Right cardiac atrium (tissue), 5 donors: ENCODE measurements at regions not wholly inside any gene's neighbourhood (a gene's known extent, or its start where the extent isn't known, plus 50 kb on each side); places are given as distances from the start of the nearest gene placed in this dataset.

Experiments used
- ATAC-seq, 2 donors: fragments of 200-7000 bp; cut with Tn5 transposase; one replicate each; pipeline versions ENCODE4 v1.8.0 to v1.9.1; 2020; ENCODE audit warnings: moderate library complexity in 2 of 2, mild to moderate bottlenecking in 1 of 2
- DNase-seq, 3 donors: peaks; one replicate each; pipeline ENCODE4 v3.0.0-alpha.2; 2020
- H3K27ac ChIP-seq: one replicate; pipeline ENCODE4 v1.5.1; 2013; ENCODE audit warnings: mild to moderate bottlenecking, low read length, control low read depth, moderate library complexity
- H3K27me3 ChIP-seq: one replicate; pipeline ENCODE4 v1.6.1; 2013; ENCODE audit not compliant: control insufficient read depth, insufficient read depth
- H3K4me1 ChIP-seq: one replicate; pipeline ENCODE4 v1.6.1; 2013; ENCODE audit warnings: low read length; ENCODE audit not compliant: control insufficient read depth, insufficient read depth
- H3K4me3 ChIP-seq: one replicate; pipeline ENCODE4 v1.5.1; 2013; ENCODE audit warnings: low read length, control low read depth
- H3K9me3 ChIP-seq: one replicate; pipeline ENCODE4 v1.6.1; 2013; ENCODE audit warnings: low read length; ENCODE audit not compliant: control insufficient read depth
- WGBS: extraction: QIAGEN DNeasy Blood & Tissue Kit; methylation state at CpG from one replicate; pipeline ENCODE4 v1.1.7; 2013; 5-methylcytosine and 5-hydroxymethylcytosine counted together
- intact Hi-C, 4 donors: fragments of 100-400 bp; cut with DNase I; formaldehyde crosslinking; loops; one replicate each; pipeline versions ENCODE4 v1.11.0 to v1.14.0; 2022 to 2023
- donor health status: healthy with polysubstance abuse.
- donor health status: DM: no; HTN: yes; CAD: no.
- donor health status: DM: no; HTN: no; CAD: no.
- donor health status: DM: no; HTN: yes; CAD: no; lungs with severe emphysema.
- donor health status: DM: yes; HTN: yes; CAD: no.

DNA sequence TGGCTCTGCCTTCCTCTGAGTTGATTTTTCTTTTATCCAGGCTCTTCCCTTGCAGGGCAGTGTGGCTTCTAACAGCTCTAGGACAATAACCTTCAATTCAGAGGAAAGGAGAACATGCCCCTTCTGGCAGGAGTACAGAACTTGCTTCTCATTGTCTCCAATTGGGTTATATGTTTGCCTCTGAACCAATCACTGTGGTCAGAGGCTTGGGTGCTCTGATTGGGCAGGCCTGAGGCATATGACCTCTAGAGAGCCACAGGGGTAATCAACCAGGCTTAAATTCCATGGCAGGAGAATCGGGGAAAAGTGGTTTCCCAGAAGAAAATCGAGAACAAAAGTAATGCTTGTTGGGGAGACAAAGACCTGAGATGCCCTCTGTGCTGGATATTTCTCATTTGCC lies 240.0 kb downstream of the REEP3 start:
- DNase-seq (no peak), ATAC-seq (no peak)
- Histone ChIP-seq H3K27ac (no peak overlapping the region), H3K4me3 (no peak overlapping the region), H3K9me3 (no peaks in the 10 kb centered on the region), H3K27me3 (no peaks in the 10 kb centered on the region), H3K4me1 (no peaks in the 10 kb centered on the region)
- intact Hi-C loops: no loop called here
- 90% methylated on average over 2 of the region's 2 CpGs for WGBS

GRCh38 chr10:63763744-63764143 lies 242.5 kb downstream of the REEP3 start:
- Histone ChIP-seq H3K4me1 (peaks cover 2% of the 10 kb centered on the region), H3K27ac (no peak overlapping the region), H3K9me3 (no peaks in the 10 kb centered on the region), H3K4me3 (no peak overlapping the region), H3K27me3 (no peaks in the 10 kb centered on the region)
- WGBS: 90% methylated on average over 2 of the region's 2 CpGs
- ATAC-seq (no peak), DNase-seq (no peak)
- intact Hi-C loops: no loop called here

DNA sequence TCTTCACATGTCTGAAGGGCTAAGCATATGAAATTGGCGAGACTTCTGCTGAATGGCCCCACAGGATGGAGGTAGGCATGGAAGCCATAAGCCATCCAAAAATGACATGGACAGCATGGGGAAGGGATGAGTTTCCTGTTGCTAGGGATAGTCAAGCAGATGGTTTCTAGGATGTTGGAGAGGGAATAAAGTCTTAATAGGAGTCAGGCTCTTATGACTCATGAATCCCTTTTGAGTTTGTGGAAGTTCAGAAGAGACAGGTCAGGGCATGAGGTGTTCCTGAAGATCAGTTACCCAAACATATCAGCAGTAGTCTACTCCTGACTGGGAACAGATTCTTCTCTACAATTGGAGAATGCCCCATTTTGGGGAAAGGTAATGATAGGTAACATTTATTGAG lies 243.9 kb downstream of the REEP3 start:
- H3K4me1 ChIP-seq: peaks cover 2% of the 10 kb centered on the region
- H3K9me3 ChIP-seq: no peaks in the 10 kb centered on the region
- DNase-seq: no peak
- ATAC-seq: no peak
- 94% methylated on average over 1 of the region's 1 CpG for WGBS
- no peaks in the 10 kb centered on the region for H3K27me3 ChIP-seq
- H3K27ac ChIP-seq: no peak overlapping the region
- intact Hi-C loops: no loop called here
- no peak overlapping the region for H3K4me3 ChIP-seq

DNA sequence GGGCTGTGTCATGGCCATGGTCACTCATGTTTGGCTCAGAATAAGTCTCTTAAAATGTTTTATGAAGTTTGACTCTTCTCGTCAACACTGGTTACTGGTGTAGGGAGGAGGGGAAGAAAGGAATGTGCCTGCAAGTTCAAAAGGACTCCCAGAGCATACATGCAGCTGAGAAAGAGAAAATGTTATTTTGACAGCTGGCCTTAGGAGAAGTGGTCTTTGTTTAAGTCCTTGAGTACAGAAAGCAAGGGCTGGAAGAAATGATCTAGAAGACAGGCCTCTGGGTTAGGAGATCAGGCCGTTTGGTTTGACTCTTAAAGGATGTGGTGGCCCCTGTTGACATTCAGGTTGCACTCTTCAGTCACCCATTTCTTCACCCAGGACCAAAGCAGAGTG lies 245.5 kb downstream of the REEP3 start:
- no peak overlapping the region for H3K27ac ChIP-seq
- no peak for DNase-seq
- intact Hi-C loops: no loop called here
- no peaks in the 10 kb centered on the region for H3K27me3 ChIP-seq
- no peaks in the 10 kb centered on the region for H3K9me3 ChIP-seq
- 59% methylated on average over 2 of the region's 2 CpGs for WGBS
- no peak overlapping the region for H3K4me3 ChIP-seq
- H3K4me1 ChIP-seq: peaks cover 2% of the 10 kb centered on the region
- no peak for ATAC-seq

- peak in 1 of 2 donors; percentile 50 for ATAC-seq
Measured at GRCh38 chr10:63767138-63767801, 246.1 kb downstream of the REEP3 start.

GRCh38 chr10:63769367-63769766 lies 248.2 kb downstream of the REEP3 start:
- peaks cover 2% of the 10 kb centered on the region for H3K4me1 ChIP-seq
- DNase-seq: no peak
- H3K4me3 ChIP-seq: no peak overlapping the region
- H3K27me3 ChIP-seq: no peaks in the 10 kb centered on the region
- no peak overlapping the region for H3K27ac ChIP-seq
- intact Hi-C loops: no loop called here
- ATAC-seq: no peak
- no peaks in the 10 kb centered on the region for H3K9me3 ChIP-seq

More at GRCh38 chr10:63767138-63767801, 246.1 kb downstream of the REEP3 start:
- Histone ChIP-seq H3K27me3 (no peaks in the 10 kb centered on the region), H3K4me3 (no peak overlapping the region), H3K9me3 (no peaks in the 10 kb centered on the region), H3K4me1 (peaks cover 2% of the 10 kb centered on the region), H3K27ac (no peak overlapping the region)
- DNase-seq: no peak
- 51% methylated on average over 4 of the region's 4 CpGs for WGBS
- intact Hi-C loops: no loop called here

DNA sequence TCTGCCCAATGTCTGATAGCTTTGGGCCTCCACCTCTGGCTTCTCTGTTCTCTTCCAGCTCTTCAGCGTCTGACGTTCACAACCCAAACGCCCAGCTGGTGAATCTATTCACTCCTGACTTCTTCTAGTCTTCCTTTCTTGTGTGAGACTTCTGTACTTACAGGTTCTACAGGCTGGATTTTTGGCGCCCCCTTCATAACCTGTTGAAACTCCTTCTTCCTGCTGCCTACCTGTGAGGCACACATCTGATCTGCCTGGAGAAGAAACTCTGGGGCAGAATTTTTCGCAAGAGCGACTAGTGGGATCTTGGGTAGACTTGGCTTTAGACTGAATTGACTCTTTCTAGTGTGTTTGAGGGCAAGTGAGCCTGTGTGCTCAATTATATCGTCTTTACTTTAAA lies 249.3 kb downstream of the REEP3 start:
- H3K4me3 ChIP-seq: no peak overlapping the region
- no peak overlapping the region for H3K27ac ChIP-seq
- intact Hi-C loops: no loop called here
- DNase-seq (no peak), ATAC-seq (no peak)
- H3K27me3 ChIP-seq: no peaks in the 10 kb centered on the region
- H3K9me3 ChIP-seq: no peaks in the 10 kb centered on the region
- 83% methylated on average over 7 of the region's 7 CpGs for WGBS
- peaks cover 2% of the 10 kb centered on the region for H3K4me1 ChIP-seq

- Histone ChIP-seq H3K9me3 (no peaks in the 10 kb centered on the region), H3K27me3 (no peaks in the 10 kb centered on the region), H3K4me3 (no peak overlapping the region), H3K27ac (no peak overlapping the region), H3K4me1 (no peaks in the 10 kb centered on the region)
- intact Hi-C loops: no loop called here
- DNase-seq (no peak), ATAC-seq (no peak)
- 56% methylated on average over 1 of the region's 1 CpG for WGBS
Measured at GRCh38 chr10:63772491-63772890, 251.3 kb downstream of the REEP3 start.

DNA sequence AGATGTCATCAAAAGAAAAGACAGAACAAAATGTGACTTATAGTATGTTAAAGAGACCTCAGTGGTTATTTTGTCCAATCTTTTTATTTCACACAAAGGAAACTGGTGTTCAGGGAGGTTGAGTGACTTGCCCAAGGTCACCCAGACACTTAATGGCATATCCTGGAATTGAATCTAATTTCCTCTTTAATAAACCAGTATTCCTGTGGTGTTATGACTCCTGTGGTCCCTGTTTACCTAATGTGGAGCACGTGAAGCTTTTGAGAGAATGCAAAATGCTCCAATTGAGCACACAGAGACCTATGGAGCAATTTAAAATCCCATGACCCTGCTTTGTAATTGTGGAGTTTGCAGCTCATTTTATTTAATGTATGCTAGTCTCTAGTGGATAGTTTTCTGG lies 251.9 kb downstream of the REEP3 start:
- no peaks in the 10 kb centered on the region for H3K27me3 ChIP-seq
- no peak overlapping the region for H3K4me3 ChIP-seq
- no peak overlapping the region for H3K27ac ChIP-seq
- WGBS: 57% methylated on average over 1 of the region's 1 CpG
- no peaks in the 10 kb centered on the region for H3K9me3 ChIP-seq
- intact Hi-C loops: no loop called here
- no peak for DNase-seq
- no peak for ATAC-seq
- no peaks in the 10 kb centered on the region for H3K4me1 ChIP-seq

GRCh38 chr10:63773962-63774361 lies 252.8 kb downstream of the REEP3 start:
- no peaks in the 10 kb centered on the region for H3K9me3 ChIP-seq
- WGBS: 87% methylated on average over 2 of the region's 2 CpGs
- intact Hi-C loops: no loop called here
- ATAC-seq (no peak), DNase-seq (no peak)
- H3K4me1 ChIP-seq: no peaks in the 10 kb centered on the region
- no peaks in the 10 kb centered on the region for H3K27me3 ChIP-seq
- H3K4me3 ChIP-seq: no peak overlapping the region
- H3K27ac ChIP-seq: no peak overlapping the region

GRCh38 chr10:63780101-63780500 lies 258.9 kb downstream of the REEP3 start:
- DNase-seq (no peak), ATAC-seq (peak in 1 of 2 donors; percentile 48)
- Histone ChIP-seq H3K4me3 (no peak overlapping the region), H3K4me1 (no peaks in the 10 kb centered on the region), H3K27me3 (no peaks in the 10 kb centered on the region), H3K9me3 (no peaks in the 10 kb centered on the region), H3K27ac (no peak overlapping the region)
- intact Hi-C loops: no loop called here
- 53% methylated on average over 3 of the region's 3 CpGs for WGBS

- 97% methylated on average over 3 of the region's 3 CpGs for WGBS
- Histone ChIP-seq H3K9me3 (no peaks in the 10 kb centered on the region), H3K27me3 (no peaks in the 10 kb centered on the region), H3K4me3 (no peak overlapping the region), H3K4me1 (no peaks in the 10 kb centered on the region), H3K27ac (no peak overlapping the region)
- no peak for ATAC-seq
- intact Hi-C loops: no loop called here
- no peak for DNase-seq
Measured at GRCh38 chr10:63781226-63781625, 260.0 kb downstream of the REEP3 start.
